GM12892 (cell line): ENCODE measurements at regions not wholly inside any gene's neighbourhood (a gene's known extent, or its start where the extent isn't known, plus 50 kb on each side); places are given as distances from the start of the nearest gene placed in this dataset.

Experiments used
- POLR2A ChIP-seq: IDR thresholded peaks from 2 replicates; pipeline ENCODE4 v1.6.1; 2011; ENCODE audit warnings: low read depth, low read length, control low read depth
- POLR2AphosphoS5 ChIP-seq: IDR thresholded peaks from 2 replicates; pipeline ENCODE4 v1.6.1; 2011; ENCODE audit warnings: low read depth, low read length, control low read depth

DNA sequence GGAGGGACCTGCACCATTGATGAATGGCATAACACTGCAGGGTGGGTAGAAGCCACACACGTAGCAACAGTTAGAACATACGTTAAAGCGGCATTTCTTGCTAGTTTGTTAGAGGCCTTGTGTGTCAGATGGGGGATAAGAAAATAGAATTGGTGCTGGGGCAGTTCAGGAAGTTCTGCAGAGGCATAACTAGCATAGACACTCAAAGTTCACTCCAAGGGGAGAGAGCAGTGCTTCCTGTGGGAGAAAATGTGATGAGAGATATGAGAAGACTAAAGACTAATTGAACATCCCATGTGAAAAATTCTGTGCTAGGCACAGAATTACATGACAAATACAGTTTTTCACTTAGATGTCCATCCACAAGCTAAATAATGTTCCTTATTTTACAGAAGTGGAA is 327.1 kb downstream of the ZNF621 start:
- TF ChIP-seq POLR2A (no peak), POLR2AphosphoS5 (no peak)
